ENCODE measurements at regions not wholly inside any gene's neighbourhood (a gene's known extent, or its start where the extent isn't known, plus 50 kb on each side); places are given as distances from the start of the nearest gene placed in this dataset.

GRCh38 chr5:54607006-54607405, 89.4 kb downstream of the SNX18 start (continued):
- TF ChIP-seq ZNF462 (CRISPR knock-in tag; IDR thresholded peaks at IDR 0.05) (no peak), EZH2phosphoT487 (IDR thresholded peaks at IDR 0.05; ENCODE audit: unreplicated experiment) (no peak), JUNB (IDR thresholded peaks at IDR 0.05; ENCODE audit: unreplicated experiment) (no peak), ZNF331 (CRISPR knock-in tag; IDR thresholded peaks at IDR 0.05; ENCODE audit: low read depth) (no peak), POLR2AphosphoS5 (IDR thresholded peaks at IDR 0.05; ENCODE audit: low read depth) (no peak)

DNA sequence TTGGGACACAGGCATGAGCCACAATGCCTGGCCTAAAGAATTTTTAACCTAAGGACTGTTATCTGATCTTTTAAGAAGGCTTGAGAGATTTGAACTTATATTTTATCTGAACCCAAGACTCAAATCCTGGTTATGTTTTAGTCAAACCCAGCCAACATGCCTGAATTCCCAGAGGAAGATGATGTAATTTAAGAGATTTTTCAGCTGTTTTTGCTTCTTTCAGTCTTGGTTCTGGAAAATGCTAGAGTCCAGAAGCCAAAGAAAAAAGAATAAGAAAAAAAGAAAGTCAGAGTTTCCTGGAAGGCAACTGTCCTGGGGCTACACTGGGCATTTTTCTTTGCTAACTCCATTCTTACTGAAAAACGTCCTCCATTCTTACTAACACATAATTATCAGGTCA, 85.8 kb downstream of the SNX18 start:
- DNase-seq (ENCODE audit: low spot score) (no peak), ATAC-seq (no peak)
- no peaks in the 10 kb centered on the region for H3K4me1 Mint-ChIP-seq
- no peak overlapping the region for H3K4me3 ChIP-seq
- no peak overlapping the region for H3K27ac ChIP-seq (ENCODE audit: low read depth)
- no peaks in the 10 kb centered on the region for H3K9me3 Mint-ChIP-seq
- TF ChIP-seq CREB1 (CRISPR knock-in tag; IDR thresholded peaks at IDR 0.05; ENCODE audit: low read depth) (no peak), NANOG (IDR thresholded peaks at IDR 0.05; ENCODE audit: borderline replicate concordance) (no peak), ETS1 (IDR thresholded peaks at IDR 0.05) (no peak), EZH2phosphoT487 (IDR thresholded peaks at IDR 0.05; ENCODE audit: unreplicated experiment) (no peak)
- H3K27ac Mint-ChIP-seq = no peak overlapping the region
- no peaks in the 10 kb centered on the region for H3K27me3 Mint-ChIP-seq (ENCODE audit: insufficient read depth, low read depth, poor library complexity)
- no peaks in the 10 kb centered on the region for H3K9me2 ChIP-seq (ENCODE audit: insufficient read depth)
- no peak overlapping the region for H2AFZ ChIP-seq
- H3K4me1 ChIP-seq (ENCODE audit: insufficient read depth) = no peaks in the 10 kb centered on the region
- H3K36me3 Mint-ChIP-seq (ENCODE audit: low read depth) = no peaks in the 10 kb centered on the region
- H3F3A ChIP-seq (replicated peaks; ENCODE audit: low read depth) = no peaks in the 10 kb centered on the region
- no peaks in the 10 kb centered on the region for H3K36me3 ChIP-seq (ENCODE audit: insufficient read depth)
- no peaks in the 10 kb centered on the region for H4K20me1 ChIP-seq (replicated peaks; ENCODE audit: insufficient read depth)
- H3K4me3 Mint-ChIP-seq = no peak overlapping the region
- no peaks in the 10 kb centered on the region for H3K27me3 ChIP-seq (ENCODE audit: insufficient read depth)
- H3K4me2 ChIP-seq = no peak overlapping the region
- H3K79me2 ChIP-seq (replicated peaks; ENCODE audit: insufficient read depth) = no peaks in the 10 kb centered on the region

Measured in GM23338 (cell line).